Adrenal gland (tissue), 9 donors: ENCODE measurements at regions not wholly inside any gene's neighbourhood (a gene's known extent, or its start where the extent isn't known, plus 50 kb on each side); places are given as distances from the start of the nearest gene placed in this dataset.

Experiments
- DNase-seq, 7 donors: peaks; one replicate each; pipeline ENCODE4 v3.0.0-alpha.2; 2019 to 2020
- H3K27ac ChIP-seq, 5 donors: fragments of 200-600 bp; sonication (generic) in 4 of 5; 1 replicate in 3 of 5; 2 replicates in 2 of 5; pipeline versions ENCODE4 v1.5.1 to v1.8.0; 2016 to 2020; ENCODE audit warnings: mild to moderate bottlenecking in 1 of 5
- H3K27me3 ChIP-seq: fragments of 200-600 bp; 2 replicates; pipeline ENCODE4 v1.8.0; 2021
- H3K36me3 ChIP-seq, 2 donors: fragments of 200-600 bp; replicated peaks in 1 of 2; 1 replicate in 1 of 2; 2 replicates in 1 of 2; pipeline versions ENCODE4 v1.5.1 to v1.8.0; 2018 to 2022
- H3K4me1 ChIP-seq, 2 donors: fragments of 200-600 bp; replicated peaks in 1 of 2; 1 replicate in 1 of 2; 2 replicates in 1 of 2; pipeline versions ENCODE4 v1.5.1 to v1.8.0; 2018 to 2021
- H3K4me3 ChIP-seq, 4 donors: fragments of 200-600 bp; sonication (generic) in 3 of 4; one replicate each; pipeline ENCODE4 v1.5.1; 2016 to 2018
- H3K9me3 ChIP-seq, 3 donors: fragments of 200-600 bp; sonication (generic) in 1 of 3; replicated peaks in 1 of 3; 1 replicate in 2 of 3; 2 replicates in 1 of 3; pipeline versions ENCODE4 v1.5.1 to v1.8.0; 2016 to 2021
- CTCF ChIP-seq, 6 experiments: fragments of 450-650 bp in 4 of 6; fragments of 200-600 bp in 2 of 6; sonication (generic) in 1 of 6; IDR thresholded peaks; 1 replicate in 5 of 6; 2 replicates in 1 of 6; pipeline versions ENCODE4 v1.5.1 to v1.8.0; 2016 to 2021; ENCODE audit warnings: antibody characterized with exemption in 6 of 6, mild to moderate bottlenecking in 2 of 6, moderate library complexity in 1 of 6
- POLR2A ChIP-seq, 2 donors: fragments of 450-650 bp; IDR thresholded peaks; one replicate each; pipeline ENCODE4 v1.6.1; 2017; ENCODE audit warnings: antibody characterized with exemption in 2 of 2, mild to moderate bottlenecking in 2 of 2, moderate library complexity in 1 of 2
- WGBS, 4 donors: extraction: QIAGEN DNeasy Blood & Tissue Kit in 2 of 4; methylation state at CpG; one replicate each; pipeline versions ENCODE4 v1.1.5 to v1.1.7; 2013 to 2017; 5-methylcytosine and 5-hydroxymethylcytosine counted together
- intact Hi-C, 2 donors: fragments of 100-400 bp; cut with DNase I; formaldehyde crosslinking; loops; one replicate each; pipeline versions ENCODE4 v1.14.1 to v1.15.0; 2022 to 2023
- donor health status: healthy with polysubstance abuse.
- donor health status: Bipolar disorder and iron deficiency.
- donor health status: DM: yes; HTN: yes; CAD: no.
- donor health status: DM: no; HTN: no; CAD: no.
- donor health status: DM: no; HTN: no; CAD: no.

DNA sequence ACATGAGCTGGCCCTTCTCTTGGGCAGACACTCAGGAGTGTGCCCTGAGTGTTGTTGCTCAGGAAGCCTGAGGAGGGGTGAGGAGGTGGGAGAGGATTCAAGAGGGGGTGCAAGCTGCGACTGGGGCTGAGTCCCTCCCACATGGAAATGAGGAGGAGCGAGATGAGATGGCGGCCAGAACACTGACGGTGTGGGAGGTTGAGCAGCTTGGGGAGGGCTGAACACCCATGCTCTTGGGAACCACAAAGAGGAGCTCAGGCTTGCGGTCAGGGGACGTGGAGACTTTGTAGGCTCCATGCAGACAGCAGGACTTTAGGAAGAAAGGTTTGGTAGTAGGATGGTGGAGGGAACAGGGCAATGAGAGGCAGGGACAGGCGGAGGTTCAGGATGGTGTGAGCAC lies 163.2 kb upstream of the SHH start:
- intact Hi-C loops = no loop called here
- H3K4me3 ChIP-seq = no peak overlapping the region
- whole genome bisulfite sequencing, 4 donors = 76 to 84% (median 83%) methylated on average over 7 of the region's 7 CpGs

DNA sequence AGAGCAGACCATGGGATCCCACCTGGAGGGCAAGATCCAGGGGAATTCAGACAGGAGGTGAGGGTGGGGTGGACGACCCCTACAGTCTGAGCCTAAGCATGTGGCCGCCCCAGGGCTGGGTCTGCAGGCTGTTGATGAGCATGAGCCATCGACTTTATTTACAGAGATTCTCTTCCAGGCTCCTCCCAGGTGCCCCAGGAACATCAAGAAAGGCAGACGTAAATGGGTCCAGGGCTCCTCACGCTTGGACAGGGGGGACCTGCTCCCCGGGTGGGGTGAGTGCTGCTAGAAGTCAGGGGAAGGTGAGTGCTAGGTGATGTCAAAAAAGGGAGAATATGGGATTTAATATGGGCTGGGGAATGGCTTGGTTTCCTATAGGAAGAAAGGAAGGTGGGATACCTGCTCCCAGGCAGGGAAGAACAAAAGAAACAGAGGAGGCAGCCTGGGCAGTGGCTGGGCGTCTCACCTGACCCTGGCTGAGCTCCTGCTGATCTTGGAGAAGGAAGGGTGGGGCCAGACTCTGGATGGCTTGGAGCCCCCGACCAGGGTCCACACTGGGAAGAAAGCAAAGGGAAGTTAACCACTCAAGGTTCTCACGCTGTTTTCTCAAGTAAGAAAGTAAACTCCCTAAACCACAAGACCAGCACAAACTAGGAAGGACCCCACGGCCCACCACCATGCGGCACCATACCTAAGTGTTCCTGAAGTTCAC lies 162.1 kb upstream of the SHH start:
- intact Hi-C loops = no loop called here
- H3K4me1 ChIP-seq = no peaks in the 10 kb centered on the region
- H3K27ac ChIP-seq = no peak overlapping the region
- DNase-seq = peak in 3 of 7 donors; percentile 2 to 15 (median 13)
- 70 to 72% (median 71%) methylated on average over 11 of the region's 11 CpGs for WGBS, 4 donors
- no peaks in the 10 kb centered on the region for H3K27me3 ChIP-seq
- no peaks in the 10 kb centered on the region for H3K9me3 ChIP-seq
- H3K36me3 ChIP-seq = no peaks in the 10 kb centered on the region
- H3K4me3 ChIP-seq = no peak overlapping the region
- no peak for TF ChIP-seq POLR2A (IDR thresholded peaks at IDR 0.05)
- no peak for TF ChIP-seq CTCF (IDR thresholded peaks at IDR 0.05)

More for the DNA sequence above, 163.2 kb upstream of the SHH start:
- DNase-seq = peak in 4 of 7 donors; percentile 2 to 31 (median 6)
- no peaks in the 10 kb centered on the region for H3K9me3 ChIP-seq
- TF ChIP-seq CTCF (IDR thresholded peaks at IDR 0.05) = no peak
- TF ChIP-seq POLR2A (IDR thresholded peaks at IDR 0.05) = no peak
- no peak overlapping the region for H3K27ac ChIP-seq
- no peaks in the 10 kb centered on the region for H3K36me3 ChIP-seq
- H3K27me3 ChIP-seq = no peaks in the 10 kb centered on the region
- no peaks in the 10 kb centered on the region for H3K4me1 ChIP-seq

- TF ChIP-seq CTCF (IDR thresholded peaks at IDR 0.05) (no peak), POLR2A (IDR thresholded peaks at IDR 0.05) (no peak)
- 84 to 93% (median 88%) methylated on average over 11 to 15 of the region's 15 CpGs for WGBS, 4 donors
- no peaks in the 10 kb centered on the region for H3K36me3 ChIP-seq
- no peak overlapping the region for H3K4me3 ChIP-seq
- H3K27ac ChIP-seq = no peak overlapping the region
- no peaks in the 10 kb centered on the region for H3K27me3 ChIP-seq
- no peaks in the 10 kb centered on the region for H3K9me3 ChIP-seq
- peak in 4 of 7 donors; percentile 3 to 33 (median 10) for DNase-seq
- intact Hi-C loops = no loop called here
- H3K4me1 ChIP-seq = no peaks in the 10 kb centered on the region
These were observed 161.3 kb upstream of the SHH start for GRCh38 chr7:155973451-155973997.

GRCh38 chr7:155972651-155973390 lies 160.6 kb upstream of the SHH start:
- Histone ChIP-seq H3K4me1 (no peaks in the 10 kb centered on the region), H3K4me3 (no peak overlapping the region), H3K27ac (no peak overlapping the region), H3K27me3 (no peaks in the 10 kb centered on the region), H3K9me3 (no peaks in the 10 kb centered on the region), H3K36me3 (no peaks in the 10 kb centered on the region)
- no peak for TF ChIP-seq CTCF (IDR thresholded peaks at IDR 0.05)
- TF ChIP-seq POLR2A (IDR thresholded peaks at IDR 0.05) = no peak
- 66 to 75% (median 71%) methylated on average over 9 to 13 of the region's 13 CpGs for WGBS, 4 donors
- intact Hi-C loops = no loop called here
- DNase-seq = peak in 4 of 7 donors; percentile 5 to 14 (median 6)
